GM21381 (cell line): ENCODE measurements at regions not wholly inside any gene's neighbourhood (a gene's known extent, or its start where the extent isn't known, plus 50 kb on each side); places are given as distances from the start of the nearest gene placed in this dataset.

Experiments used
- ATAC-seq: cut with Tn5 transposase; IDR thresholded peaks from one replicate; pipeline ENCODE4 v1.9.1; 2021; ENCODE audit warnings: mild to moderate bottlenecking, moderate library complexity; ENCODE audit not compliant: unreplicated experiment

DNA sequence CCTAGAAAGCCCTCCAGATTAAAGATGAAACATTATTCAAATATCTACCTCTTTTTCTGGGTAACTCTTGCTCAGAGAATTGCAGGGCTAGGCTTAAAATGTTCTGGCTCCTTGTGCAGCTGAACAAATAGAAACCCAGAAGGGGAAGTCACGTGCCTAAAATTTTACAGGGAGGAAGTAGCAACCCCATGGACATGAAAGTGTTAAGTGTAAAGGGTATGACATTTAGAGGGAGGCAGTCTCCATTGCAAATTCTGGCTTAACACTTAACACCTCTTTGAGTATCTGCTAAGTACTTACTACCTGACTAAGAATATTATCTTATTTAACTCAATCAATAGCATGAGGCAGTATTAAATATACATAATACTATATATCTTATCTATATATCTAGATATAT, 376.1 kb upstream of the ERCC4 start:
- no peak for ATAC-seq

DNA sequence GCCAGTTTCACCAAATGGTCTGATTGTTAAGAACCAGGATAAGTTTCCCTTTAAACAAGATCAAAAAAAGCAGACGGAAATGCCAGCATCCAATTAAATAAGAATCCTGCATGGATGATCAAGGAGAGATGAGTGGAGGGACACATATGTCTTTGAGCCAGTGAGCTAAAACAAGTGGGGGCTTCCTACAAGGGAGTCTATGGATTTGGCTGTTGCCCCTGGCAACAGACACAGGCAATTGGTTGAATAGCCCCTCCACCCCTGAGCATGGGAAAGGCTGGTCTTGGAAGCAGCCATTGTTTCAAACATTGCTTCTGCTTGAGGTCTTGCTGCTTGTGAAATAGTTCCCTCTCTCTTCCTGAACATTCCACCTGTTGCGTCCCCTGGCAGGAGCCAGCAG, 374.7 kb upstream of the ERCC4 start:
- no peak for ATAC-seq

DNA sequence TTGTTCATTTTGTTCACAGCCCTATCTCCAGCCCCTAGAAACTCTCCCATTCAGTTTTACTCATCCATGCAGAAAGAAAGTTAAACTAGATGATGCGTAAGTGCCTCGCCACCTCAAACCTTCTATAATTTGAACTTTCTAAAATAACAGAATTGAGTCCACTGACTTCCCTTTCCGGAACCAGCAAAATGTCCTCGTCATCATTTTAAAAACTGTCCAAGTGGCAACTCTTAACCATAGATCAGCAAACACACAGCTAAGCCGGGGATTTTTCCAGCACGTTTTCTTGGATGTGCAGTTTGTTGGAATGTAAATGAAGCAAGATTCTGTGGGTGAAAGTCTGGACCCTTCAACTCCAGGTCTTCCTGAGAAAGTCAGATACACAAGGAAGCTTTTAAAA, 369.7 kb upstream of the ERCC4 start:
- ATAC-seq = no peak

DNA sequence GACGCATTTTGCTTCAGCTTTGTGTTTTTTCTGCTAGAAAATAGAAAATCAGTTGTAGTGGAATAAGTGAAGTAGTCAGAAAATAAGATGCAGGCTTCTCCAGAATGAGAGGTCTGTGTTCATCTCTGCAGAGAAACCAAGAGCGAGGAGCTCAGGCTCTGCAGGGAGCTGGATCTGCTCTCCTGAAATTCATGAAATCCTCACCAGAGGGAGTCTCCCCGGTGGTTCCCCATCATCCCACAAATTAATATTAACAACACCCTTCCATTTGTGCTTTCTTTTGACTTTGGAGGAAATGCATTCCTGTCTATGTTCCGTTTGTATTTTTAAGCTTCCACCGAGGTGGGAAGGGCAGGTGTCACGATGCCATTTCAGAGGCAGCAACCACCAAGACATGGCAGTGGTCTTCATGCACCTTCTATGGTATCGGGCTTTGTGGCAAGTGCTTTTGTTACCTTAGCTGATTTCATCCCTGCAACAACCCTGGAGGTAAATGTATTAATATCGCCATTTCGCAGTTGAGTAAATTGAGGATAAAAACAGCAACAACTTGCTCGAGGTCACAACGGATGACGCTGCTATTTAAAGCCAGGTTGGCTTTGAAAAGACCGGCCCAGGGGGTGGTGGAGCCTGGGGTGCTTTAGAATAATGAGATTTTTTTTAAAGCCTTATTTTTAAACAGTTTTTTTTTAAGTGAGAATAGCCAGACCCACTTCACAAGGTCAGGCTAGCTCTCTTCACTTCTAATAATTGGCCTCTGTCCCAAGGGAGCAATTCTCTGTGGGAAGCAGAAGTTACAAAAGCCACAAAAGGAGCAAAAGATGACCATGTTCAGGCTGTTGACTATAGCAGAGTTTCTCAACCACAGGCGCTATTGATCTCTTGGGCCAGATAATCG, 367.6 kb upstream of the ERCC4 start:
- ATAC-seq = no peak

DNA sequence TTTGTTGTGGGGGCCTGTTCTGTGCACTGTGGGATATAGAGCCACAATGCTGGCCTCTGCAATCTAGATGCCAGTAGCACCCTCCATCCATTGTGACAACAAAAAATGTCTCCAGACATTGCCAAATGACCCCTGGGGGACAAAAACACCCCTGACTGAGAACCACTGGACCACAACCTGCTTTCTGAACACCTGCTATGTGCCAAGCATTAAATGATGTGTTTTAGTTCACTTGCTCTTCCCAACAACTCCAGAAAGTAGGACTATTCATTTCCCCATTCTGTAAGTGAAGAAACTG, 367.0 kb upstream of the ERCC4 start:
- no peak for ATAC-seq

DNA sequence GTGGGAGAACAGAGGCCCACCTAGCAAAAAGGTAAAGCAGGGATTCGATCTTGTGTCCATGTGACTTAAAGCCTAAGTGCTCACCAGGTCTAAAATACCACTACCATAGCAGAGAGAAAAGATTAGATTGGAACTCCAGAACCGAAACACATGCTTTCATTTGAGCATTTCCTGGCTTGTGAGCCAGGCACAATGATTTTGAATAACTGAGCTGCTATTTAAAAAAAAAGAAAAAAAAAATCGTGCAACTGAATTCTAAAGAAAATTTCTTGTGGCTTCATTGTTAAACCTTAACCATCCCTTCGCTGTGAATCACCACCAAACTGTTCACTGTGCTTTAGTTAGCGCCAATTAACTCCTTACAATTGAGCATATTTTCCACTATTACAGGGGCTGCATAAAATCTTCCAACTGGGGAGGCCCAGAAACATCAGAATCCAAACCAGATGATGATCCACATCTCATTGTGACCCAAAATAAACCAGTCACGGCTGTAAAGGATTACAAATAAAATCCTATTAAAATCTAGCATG, 366.4 kb upstream of the ERCC4 start:
- ATAC-seq = no peak

DNA sequence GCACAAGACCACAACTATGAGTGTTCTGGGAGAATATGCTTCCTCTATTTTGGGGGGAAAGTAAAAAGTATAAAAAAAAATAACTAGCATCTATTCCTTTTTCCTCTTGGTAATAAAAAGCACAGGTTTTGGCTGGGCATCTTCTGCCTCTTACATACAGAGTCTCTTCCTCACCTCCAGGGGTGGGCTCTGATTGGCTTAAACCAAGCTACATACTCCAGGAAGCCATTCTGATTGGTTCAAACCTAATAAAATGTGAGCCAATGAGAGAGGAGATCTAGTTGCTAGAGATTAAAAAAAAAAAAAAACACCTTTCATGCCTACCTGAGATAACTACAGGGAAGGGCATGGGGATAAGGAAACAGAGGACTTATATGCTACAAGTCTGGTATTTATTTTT, 365.9 kb upstream of the ERCC4 start:
- no peak for ATAC-seq

DNA sequence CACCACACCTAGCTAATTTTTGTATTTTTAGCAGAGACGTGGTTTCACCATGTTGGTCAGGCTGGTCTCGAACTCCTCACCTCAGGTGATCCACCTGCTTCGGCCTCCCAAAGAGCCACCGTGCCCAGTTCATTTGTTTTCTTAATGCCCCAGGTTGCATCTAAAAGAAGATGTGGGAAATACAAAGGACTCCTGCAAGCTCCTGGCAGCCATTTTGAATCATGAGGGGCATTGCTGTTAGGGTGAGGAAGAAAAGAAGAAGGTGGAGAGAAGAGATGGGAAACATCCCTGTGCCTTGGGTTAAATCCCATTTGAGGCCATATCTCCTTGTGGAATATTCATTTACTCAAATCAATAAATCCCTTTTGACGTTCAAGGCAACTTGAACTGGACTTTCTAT, 365.3 kb upstream of the ERCC4 start:
- no peak for ATAC-seq

DNA sequence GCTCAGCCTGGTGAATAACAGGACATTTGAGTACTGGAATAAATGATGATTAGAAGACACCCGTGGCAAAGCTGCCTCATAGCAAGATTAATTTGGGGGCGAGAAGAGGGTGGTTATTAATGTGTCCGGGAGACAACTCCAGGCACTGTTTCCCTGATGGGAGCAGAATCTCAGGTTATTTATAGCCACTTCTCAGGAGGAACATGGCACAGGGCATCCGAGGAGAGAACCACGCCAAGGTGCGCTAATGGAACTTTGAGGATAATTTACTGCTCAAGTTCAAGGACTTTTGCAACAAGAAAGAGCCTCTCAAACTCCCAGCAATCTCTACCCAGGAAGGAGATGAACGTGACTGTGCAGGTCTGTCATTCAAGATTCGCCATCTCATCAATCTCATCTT, 362.5 kb upstream of the ERCC4 start:
- no peak for ATAC-seq

DNA sequence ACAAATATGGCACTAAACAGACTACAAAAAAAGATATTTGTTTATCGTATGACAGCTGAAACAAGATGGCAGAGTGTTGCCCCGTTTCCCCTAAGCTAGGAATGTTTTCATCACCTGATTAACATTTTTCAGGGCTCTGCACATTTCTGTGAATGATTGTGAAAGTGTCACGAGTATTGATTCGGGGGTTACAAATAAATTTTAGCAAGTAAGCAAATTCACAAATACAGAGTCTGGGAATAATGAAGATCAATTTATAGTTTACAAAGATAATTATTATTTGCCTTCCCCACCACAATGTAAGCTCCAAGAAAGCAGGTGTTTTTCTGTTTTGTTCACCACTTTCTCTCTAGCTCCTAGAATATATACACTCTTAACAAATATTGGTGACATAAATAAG, 361.2 kb upstream of the ERCC4 start:
- ATAC-seq = no peak

DNA sequence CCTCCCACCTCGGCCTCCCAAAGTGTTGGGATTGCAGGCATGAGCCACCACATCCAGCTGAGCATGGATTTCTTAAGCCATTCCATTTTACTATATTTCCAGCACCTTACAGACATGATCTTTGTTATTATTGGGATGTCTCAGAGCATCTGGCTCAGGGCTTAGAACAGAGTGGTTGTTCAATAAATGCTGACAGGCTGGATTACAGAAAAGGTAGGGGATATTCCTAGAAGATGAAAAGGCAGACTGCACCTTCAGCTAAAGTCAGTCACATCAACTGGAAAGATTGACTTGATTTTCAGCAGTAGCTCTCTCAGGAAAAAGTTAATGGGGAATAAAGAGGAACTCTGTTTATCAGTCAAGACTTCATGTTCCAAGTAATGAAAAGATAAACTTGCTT, 360.3 kb upstream of the ERCC4 start:
- ATAC-seq = no peak

DNA sequence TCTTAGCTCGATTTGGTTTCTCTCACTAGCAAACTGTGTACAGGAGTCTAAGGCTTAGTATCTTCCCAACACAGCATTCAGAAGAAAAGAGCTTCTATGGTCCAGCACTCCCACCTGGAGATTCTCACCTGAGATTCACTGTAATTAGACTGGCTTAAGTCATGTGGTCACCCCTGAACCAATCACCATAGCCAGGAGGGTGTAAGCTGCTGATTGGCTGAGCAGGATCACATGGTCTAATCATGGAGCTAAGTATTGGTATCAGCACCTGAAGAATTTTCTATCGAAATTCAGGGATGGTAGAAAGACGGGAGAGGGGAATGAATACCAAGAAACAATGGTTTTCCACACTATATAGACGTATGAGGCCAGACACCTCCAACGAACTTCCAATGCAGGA, 359.8 kb upstream of the ERCC4 start:
- no peak for ATAC-seq

DNA sequence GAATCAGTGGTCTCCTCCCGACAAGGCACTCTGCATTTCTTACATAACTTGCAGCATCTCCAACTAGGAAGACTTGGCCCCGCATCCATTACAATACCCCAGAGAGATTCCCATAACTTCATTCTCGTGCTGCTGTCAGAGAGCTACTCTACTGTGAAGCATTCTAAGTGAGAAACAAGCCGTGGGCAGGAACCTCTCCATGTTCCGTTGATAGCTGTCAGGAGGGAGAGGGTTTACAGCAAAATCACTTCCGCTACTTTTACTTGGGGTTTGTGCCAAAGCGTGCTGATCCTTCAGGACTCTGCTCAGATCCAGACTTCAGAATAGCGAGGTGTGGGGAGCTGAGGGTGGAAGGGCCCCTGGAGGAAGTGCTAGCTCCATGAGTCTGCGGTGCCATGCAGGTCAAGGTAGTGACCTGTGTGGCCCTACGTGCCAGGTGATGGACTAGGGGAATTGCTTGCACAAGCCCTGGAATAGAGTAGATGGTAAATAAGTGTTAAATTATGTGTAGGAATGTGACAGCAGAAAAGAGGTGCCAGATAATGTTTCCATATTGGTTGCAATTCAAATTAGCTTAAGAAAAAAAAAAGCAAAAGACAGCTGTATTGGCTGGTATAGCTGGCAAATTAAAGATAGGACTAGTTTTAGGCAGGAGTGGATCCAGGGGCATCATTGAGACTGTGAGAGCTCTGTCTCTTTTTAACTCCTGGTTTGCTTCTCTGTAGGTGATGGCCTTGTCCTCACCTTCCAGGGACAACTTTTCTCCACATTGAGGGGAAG, 358.5 kb upstream of the ERCC4 start:
- ATAC-seq = no peak

DNA sequence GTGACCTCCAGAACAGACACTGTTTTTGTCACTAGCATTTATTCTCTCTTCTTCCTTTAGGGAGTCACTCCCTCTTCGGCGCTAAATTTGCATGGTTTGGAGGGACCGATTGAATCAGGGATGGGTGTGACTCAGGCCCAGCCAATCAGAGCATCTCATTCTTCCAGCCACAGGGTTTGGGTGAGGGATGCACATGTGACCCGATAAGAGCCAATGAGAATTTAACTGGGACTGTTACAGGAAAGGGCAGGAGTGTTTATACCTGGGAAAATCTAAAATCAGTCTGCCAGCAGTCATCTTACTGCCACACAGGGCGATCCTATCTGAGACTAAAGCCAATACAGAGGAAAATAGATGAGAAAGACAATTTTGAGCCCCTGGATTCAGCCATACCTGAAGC, 351.2 kb upstream of the ERCC4 start:
- no peak for ATAC-seq

DNA sequence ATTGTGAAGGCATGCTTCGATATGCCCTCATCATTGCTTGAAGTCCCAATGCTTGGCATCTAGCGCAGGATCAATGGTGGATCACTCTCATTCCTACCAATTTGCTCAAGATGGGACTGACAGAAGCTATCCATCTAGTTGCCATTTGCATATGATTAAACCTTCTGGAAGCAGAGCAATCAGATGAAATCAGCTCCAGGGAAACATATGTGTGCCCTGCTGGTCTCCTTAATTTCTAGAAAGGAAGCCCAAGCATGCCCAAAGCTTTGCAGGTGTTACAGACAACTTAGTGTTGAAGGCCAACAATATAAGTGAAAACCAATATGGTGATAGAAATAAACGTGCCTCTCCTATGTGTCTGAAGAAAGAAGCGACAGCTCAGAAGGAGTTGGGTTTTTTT, 350.0 kb upstream of the ERCC4 start:
- ATAC-seq = no peak

DNA sequence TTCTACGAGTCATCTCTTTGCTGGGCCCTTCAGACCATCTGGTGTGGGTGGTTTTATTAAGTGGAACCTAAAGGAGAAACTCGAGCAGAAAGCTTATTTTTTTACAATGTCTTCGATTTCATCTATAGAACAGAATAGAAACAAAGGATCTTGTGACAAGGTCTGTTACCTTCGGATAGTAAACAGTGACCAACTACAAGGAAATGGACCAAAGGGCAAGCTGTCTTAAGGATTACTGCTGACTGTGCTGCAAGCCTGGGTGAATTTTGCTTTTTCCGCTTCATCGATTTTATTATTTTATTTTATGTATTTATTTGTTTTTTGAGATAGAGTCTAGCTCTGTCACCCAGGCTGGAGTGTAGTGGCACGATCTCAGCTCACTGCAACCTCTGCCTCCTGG, 348.9 kb upstream of the ERCC4 start:
- ATAC-seq = no peak

DNA sequence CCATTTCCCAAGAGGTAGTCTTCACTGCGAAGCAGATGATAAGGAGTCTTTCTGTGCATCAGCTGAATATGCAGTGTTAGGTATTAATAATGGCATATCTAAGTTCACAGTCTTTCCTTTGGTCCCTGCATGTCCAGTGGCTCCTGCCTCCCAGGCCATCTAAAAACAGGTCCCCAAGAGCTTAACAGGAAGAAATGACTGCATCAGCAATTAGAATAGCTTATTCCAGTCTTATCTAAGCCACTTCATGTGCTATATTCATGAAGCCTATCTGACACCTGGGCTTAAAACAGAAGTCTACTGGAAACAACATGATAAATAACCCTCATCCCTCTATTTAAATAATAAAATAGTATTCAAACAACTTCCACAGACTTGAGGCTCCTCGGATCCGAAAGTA, 346.1 kb upstream of the ERCC4 start:
- ATAC-seq = no peak

DNA sequence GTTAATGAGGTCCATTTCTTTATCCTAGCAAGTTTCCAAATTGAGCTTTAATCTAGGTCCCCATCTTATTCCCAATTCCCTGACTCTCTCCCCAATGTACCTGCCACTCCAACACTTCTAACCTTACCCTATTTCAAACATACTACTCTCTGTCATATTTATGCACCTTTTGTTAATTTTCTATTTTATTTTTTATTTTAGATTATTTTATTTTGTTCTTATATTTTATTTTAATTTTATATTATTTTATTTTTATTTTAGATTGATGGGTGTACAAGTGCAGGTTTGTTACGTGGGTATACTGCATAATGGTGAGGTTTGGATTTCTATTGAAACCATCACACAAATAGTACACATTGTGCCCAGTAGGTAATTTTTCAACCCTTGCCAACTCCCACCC, 333.9 kb upstream of the ERCC4 start:
- no peak for ATAC-seq

DNA sequence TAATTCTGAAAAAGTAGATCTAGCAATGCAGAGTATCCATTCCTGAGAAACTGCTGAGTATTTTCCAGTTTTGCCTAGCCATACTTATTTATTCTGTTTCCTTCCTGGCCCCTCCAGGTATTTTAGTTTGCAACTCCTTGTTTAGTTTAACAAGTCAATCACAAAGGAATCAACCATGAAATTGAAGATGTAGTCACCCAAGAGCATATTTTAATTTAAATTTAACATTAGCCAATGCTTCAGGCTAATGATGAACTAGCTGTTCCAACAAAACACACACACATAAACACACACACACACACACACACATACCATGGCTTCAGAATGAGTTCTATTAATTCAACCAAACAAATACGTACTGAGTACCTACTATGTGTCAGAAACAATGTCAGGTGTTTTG, 332.8 kb upstream of the ERCC4 start:
- no peak for ATAC-seq

DNA sequence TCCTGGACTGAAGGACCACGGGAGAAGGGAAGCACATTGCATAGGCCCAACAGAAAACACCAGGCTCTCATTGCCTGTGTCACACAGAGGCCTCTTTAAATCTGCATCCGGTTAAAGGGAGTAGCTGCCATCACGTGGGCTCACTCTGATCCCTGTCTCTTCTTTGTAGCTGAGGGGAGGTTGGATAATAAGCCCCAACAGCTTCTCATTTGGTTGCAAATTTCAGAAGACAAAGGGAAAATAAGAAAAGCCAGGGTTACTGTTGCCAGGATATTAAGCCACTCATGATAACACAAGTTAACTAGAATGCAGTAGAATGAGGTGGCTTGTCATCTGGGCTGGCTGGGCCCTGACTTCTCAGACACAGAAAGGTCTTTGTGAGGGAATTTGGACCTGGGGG, 325.1 kb upstream of the ERCC4 start:
- ATAC-seq = no peak

DNA sequence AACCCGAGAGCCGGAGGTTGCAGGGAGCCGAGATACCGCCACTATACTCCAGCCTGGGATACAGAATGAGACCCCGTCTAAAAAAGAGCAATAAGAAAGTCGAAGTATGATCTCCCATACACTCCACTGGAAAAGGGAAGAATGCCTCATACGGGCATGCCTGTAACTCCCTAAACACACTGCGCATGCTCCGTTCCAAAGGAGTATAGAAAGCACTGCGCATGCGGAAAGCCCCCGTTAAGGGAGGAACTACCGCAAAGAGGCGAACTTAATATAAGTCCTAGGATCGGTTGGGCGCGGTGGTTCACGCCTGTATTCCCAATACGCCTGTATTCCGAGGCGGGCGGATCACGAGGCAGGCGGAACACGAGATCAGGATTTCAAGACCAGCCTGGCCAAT, 313.1 kb upstream of the ERCC4 start:
- ATAC-seq = no peak

DNA sequence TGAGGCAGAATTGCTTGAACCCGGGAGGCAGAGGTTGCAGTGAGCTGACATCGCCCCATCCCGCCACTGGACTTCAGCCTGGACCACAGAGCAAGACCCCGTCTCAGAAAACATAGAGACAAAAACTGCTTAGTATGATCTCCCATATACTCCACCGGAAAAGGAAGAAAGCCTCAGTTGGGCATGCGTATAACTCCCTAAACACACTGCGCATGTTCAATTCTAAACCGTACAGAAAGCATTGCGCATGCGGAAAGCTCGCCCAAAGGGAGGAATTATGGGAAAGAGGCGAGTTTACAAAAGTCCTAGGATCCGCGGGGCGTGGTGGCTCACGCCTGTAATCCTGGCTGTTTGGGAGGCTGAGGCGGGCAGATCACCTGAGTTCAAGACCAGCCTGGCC, 312.7 kb upstream of the ERCC4 start:
- no peak for ATAC-seq
